GM19467 (cell line): ENCODE measurements at regions not wholly inside any gene's neighbourhood (a gene's known extent, or its start where the extent isn't known, plus 50 kb on each side); places are given as distances from the start of the nearest gene placed in this dataset.
A peak's percentile ranks its signal among the peaks of the same experiment; 100 is the strongest.

Source experiments
- ATAC-seq: cut with Tn5 transposase; IDR thresholded peaks from one replicate; pipeline ENCODE4 v1.9.1; 2021; ENCODE audit warnings: mild to moderate bottlenecking, moderate library complexity; ENCODE audit not compliant: unreplicated experiment

- no peak for ATAC-seq
Measured at GRCh38 chr2:198374375-198375082, 570.1 kb downstream of the PLCL1 start.

- ATAC-seq, result peak; percentile 96
Measured at GRCh38 chr2:198371921-198372543, 567.6 kb downstream of the PLCL1 start.

DNA sequence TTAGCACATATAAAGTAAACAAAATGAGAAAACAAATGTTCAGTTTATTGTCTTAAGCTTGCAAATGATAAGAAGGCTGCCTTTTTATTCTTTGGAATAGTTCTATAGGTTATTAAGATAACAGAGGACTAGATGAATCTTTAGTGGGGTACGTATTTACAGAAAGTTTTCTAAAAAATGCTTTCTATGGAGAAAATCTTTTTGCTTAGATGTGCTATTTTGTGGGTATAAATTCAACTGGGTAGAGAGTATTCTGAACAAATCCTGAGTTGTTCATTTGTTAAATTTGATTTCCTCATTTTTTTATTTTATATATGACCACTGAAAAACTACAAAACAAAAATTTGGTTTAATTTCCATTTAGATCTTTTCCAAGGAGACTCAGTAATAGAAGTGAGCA lies 566.9 kb downstream of the PLCL1 start:
- ATAC-seq, result no peak

DNA sequence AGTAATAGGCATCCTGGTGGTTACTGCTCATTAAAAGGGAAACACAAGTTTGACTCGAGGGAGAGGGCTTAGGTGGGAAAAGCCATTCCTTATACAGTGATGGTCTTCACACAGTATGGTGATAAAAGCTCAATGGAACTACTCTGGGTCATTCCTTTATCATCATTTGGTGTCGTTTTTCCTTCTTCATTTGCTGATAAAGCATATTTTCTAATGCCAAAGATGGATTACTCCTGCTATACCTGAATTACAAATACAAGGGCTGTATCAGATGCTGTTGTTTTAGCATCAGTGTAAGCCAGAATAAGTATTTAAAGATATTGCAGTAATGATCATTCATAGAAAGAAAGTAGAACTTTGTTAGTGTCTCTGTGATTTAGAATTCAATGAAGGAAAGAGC lies 563.7 kb downstream of the PLCL1 start:
- no peak for ATAC-seq

DNA sequence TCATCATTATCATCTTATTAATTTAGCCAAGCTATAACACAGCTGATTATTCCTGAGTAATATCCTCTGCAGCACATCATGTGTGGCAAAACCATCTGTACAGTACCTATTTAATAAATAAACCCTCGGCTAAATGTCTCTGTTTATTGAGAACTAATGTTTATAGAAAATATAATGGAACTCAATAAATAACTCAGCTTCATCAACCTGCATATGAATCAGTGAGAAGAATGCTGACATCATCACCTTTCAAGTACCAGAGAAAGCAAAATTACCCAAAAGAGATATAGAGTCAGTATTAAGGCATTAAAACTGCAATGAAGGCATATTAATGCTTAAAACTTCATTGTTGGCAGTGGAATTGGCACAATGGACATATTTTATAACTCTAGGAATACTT lies 558.3 kb downstream of the PLCL1 start:
- ATAC-seq, result no peak

- no peak for ATAC-seq
Measured at GRCh38 chr2:198359308-198359707, 554.9 kb downstream of the PLCL1 start.

GRCh38 chr2:198356157-198356556 lies 551.8 kb downstream of the PLCL1 start:
- no peak for ATAC-seq

DNA sequence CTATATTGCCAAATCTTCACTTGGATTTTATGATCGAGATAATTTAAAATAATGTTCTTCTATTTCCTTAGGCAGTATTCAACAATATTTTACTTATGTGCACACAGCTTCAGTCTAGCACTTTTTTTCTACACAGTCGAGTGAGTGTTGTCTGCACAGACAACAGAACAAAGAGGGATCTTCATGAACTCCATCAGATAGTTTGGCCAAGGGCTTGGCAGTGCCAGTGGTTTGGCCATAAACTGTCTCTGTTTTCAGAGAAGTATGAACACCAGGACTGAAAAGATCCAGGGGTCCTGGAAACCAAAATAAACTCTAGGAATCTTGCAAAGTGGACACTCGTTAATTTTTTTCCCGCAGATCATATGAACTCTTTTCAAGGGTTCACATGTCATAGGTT lies 547.3 kb downstream of the PLCL1 start:
- ATAC-seq, result no peak

- ATAC-seq, result no peak
Measured at GRCh38 chr2:198347946-198348345, 543.6 kb downstream of the PLCL1 start.

- no peak for ATAC-seq
Measured at GRCh38 chr2:198347349-198347748, 543.0 kb downstream of the PLCL1 start.

DNA sequence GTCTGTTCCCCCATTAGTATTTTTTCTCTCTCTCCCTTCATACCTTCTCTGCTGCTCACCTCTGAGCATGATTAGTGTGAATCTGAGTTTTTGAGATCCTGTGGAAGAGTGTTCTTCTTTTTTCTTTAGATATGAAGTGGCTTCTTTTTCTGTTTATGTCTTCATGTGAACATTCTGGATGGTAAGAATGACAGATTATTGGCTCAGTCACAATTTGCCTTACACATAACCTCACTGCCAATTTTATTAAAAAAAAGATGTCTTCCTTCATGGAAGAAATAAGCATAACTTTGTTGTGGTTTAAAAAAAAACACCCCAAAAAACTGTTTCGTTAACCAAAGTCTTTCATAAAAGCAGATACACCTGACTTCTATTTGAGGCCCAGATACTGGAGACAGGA lies 539.1 kb downstream of the PLCL1 start:
- no peak for ATAC-seq

- ATAC-seq, result no peak
Measured at GRCh38 chr2:198340846-198341245, 536.5 kb downstream of the PLCL1 start.

- no peak for ATAC-seq
Measured at GRCh38 chr2:198339116-198339515, 534.7 kb downstream of the PLCL1 start.

DNA sequence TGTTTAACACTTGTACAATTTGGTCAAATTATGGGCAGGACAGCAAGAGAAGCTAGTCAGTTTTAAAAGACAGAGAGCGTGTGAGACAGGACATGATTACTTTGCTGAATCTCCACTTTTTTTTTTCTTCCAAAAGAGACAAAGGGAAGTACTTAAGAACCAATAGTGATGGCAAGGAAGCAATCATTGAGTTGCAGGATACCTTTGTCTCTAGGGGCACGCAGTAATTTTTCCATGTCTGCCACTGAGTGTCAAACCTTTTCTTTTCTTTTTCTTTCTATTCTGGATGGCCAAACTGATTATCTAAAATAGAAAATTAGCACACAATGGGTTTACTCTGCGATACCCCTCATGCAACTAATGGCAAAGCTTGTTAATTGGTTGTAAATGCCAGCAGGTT lies 533.0 kb downstream of the PLCL1 start:
- ATAC-seq, result no peak

DNA sequence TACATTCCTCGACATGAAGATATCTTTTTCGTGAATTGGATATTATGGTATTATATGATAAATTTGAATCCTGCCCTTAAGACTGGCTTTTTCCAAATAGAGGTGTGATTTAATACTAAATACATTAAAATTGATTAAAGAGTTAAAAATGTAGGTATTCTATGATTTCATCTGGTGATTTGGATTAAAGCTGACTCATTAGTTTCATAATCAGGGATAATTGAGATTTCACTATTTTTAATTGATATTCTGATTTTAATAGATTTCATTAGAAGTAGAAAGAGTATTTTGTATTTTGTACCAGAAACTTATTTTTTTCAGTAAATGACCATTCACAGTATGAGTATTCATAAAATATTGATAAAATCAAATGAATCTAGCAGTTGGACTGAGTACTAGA lies 524.1 kb downstream of the PLCL1 start:
- ATAC-seq, result no peak

GRCh38 chr2:198327526-198327925 lies 523.1 kb downstream of the PLCL1 start:
- no peak for ATAC-seq

GRCh38 chr2:198326431-198326830 lies 522.0 kb downstream of the PLCL1 start:
- ATAC-seq, result no peak

DNA sequence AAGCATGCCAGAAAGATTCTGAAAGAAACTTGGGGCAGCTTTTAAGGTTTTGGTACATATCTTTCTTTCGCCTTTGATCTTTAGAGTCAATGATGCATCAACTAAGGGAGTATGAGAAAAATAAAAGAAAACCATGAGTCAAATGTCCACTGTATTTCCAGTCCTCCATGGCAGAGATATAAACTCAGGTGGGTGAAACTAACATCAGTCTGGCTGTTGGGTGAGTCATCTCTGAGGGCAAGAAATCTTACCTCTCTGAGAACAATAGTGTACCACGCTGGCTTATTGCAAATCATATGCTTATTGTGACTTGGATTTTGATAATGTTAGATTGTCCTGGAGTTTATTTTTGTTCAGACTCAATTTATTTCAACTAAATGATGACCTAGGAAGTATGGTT lies 521.0 kb downstream of the PLCL1 start:
- no peak for ATAC-seq

GRCh38 chr2:198324071-198324470 lies 519.7 kb downstream of the PLCL1 start:
- ATAC-seq, result no peak

DNA sequence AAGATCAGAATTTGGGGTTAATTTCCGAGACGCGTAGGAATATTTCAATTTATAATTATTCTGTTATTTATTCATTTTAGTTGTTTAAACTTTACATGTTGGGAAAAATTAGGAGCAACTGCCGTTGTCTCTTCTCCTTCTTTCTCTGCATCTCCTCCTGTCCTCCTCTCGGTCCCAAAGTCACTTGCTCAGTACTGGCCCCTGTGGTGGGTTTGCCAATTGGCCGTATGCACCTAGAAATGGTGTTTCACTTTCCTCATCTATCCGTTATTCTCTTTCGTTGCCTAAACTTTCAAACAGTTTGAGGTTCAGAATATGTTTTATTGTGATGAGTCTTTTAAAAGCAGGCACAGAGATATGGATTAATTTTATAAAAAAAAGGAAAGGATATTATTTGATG lies 517.9 kb downstream of the PLCL1 start:
- no peak for ATAC-seq

GRCh38 chr2:198321522-198322088 lies 517.2 kb downstream of the PLCL1 start:
- ATAC-seq, result no peak

- ATAC-seq, result no peak
Measured at GRCh38 chr2:198316852-198317396, 512.5 kb downstream of the PLCL1 start.
